Right lobe of liver (tissue), 4 donors: ENCODE measurements at regions not wholly inside any gene's neighbourhood (a gene's known extent, or its start where the extent isn't known, plus 50 kb on each side); places are given as distances from the start of the nearest gene placed in this dataset.

Source experiments
- POLR2A ChIP-seq: fragments of 450-650 bp; IDR thresholded peaks from one replicate; pipeline ENCODE4 v1.6.1; 2017; ENCODE audit warnings: antibody characterized with exemption, mild to moderate bottlenecking
- TF ChIP-seq, protein P1 (sequence below), 4 donors: fragments of 200-600 bp in 3 of 4; fragments of 450-650 bp in 1 of 4; IDR thresholded peaks; one replicate each; pipeline versions ENCODE4 v1.5.1 to v1.8.0; 2016 to 2022; ENCODE audit warnings: antibody characterized with exemption in 4 of 4, mild to moderate bottlenecking in 2 of 4
- donor health status: DM: no; HTN: no; CAD: no.
- donor health status: DM: no; HTN: no; CAD: no.
- donor health status: DM: no; HTN: yes; CAD: no.

DNA sequence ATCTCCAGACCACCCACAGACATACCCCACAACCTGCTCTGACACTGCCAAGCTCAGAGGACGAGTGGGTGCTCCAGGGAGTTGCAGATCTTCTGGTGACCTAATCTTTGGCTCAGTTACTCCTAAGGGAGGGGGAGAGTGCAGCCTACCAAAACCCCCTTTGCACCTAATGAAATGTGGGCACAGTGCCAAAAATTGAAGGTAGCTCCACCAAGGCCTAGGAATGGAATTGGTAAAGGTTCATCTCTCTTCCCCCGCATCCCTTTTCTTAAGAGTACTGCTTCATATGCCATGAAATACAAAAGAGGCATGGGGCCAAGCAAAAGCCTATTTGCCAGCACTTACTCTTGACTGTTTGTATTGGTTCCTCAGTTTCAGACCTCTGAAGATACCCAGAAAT lies 491.0 kb downstream of the NAF1 start:
- TF ChIP-seq, protein P1, sequence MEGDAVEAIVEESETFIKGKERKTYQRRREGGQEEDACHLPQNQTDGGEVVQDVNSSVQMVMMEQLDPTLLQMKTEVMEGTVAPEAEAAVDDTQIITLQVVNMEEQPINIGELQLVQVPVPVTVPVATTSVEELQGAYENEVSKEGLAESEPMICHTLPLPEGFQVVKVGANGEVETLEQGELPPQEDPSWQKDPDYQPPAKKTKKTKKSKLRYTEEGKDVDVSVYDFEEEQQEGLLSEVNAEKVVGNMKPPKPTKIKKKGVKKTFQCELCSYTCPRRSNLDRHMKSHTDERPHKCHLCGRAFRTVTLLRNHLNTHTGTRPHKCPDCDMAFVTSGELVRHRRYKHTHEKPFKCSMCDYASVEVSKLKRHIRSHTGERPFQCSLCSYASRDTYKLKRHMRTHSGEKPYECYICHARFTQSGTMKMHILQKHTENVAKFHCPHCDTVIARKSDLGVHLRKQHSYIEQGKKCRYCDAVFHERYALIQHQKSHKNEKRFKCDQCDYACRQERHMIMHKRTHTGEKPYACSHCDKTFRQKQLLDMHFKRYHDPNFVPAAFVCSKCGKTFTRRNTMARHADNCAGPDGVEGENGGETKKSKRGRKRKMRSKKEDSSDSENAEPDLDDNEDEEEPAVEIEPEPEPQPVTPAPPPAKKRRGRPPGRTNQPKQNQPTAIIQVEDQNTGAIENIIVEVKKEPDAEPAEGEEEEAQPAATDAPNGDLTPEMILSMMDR (IDR thresholded peaks at IDR 0.05): no peak
- TF ChIP-seq POLR2A: no peak
